ENCODE measurements at regions not wholly inside any gene's neighbourhood (a gene's known extent, or its start where the extent isn't known, plus 50 kb on each side); places are given as distances from the start of the nearest gene placed in this dataset.

DNA sequence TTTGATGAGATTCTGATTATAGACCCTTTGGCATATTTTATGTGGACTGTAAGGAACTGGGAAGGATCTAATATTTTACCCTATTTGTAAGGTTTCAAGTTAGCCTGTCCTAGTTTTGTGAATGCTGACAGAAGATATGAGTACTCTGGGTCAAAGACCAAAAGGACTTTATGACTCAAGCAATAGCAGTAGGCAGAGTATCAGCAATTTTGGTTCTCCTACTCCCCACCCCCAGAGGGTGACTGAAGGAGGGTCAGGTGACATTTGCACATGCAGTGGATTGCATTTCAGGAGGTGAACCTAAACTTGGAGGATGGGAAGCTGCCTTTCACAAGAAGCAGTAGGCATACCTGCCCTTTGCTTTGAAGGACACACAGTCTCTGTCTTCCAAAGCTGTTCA lies 84.0 kb upstream of the KLF6 start:
- ChIA-PET CTCF (no interaction called here), POLR2A (no interaction called here)
- TF ChIP-seq, protein P1, sequence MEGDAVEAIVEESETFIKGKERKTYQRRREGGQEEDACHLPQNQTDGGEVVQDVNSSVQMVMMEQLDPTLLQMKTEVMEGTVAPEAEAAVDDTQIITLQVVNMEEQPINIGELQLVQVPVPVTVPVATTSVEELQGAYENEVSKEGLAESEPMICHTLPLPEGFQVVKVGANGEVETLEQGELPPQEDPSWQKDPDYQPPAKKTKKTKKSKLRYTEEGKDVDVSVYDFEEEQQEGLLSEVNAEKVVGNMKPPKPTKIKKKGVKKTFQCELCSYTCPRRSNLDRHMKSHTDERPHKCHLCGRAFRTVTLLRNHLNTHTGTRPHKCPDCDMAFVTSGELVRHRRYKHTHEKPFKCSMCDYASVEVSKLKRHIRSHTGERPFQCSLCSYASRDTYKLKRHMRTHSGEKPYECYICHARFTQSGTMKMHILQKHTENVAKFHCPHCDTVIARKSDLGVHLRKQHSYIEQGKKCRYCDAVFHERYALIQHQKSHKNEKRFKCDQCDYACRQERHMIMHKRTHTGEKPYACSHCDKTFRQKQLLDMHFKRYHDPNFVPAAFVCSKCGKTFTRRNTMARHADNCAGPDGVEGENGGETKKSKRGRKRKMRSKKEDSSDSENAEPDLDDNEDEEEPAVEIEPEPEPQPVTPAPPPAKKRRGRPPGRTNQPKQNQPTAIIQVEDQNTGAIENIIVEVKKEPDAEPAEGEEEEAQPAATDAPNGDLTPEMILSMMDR (IDR thresholded peaks at IDR 0.05; ENCODE audit: insufficient read depth, low read length, missing control alignments) = no peak
- DNase-seq (ENCODE audit: low read depth, low spot score) = no peak
- H3K4me3 ChIP-seq (ENCODE audit: low read depth, low read length) = no peak overlapping the region

DNA sequence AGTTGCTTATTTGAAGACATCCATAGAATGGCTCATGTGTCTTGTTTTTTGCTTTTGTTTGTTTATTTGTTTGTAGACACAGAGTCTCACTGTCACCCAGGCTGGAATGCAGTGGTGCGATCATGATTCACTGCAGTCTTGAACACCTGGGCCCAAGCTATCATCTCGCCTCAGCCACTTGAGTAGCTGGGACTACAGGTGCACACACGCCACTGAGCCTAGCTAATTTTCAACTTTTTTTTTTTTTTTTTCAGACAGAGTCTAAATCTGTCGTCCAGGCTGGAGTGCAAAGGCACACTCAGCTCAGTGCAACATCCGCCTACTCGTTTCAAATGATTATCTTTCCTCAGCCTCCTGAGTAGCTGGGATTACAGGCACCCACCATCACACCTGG lies 83.3 kb upstream of the KLF6 start:
- TF ChIP-seq, protein P1 (IDR thresholded peaks at IDR 0.05; ENCODE audit: insufficient read depth, low read length, missing control alignments) = no peak
- no peak for DNase-seq (ENCODE audit: low read depth, low spot score)
- POLR2A ChIA-PET = no interaction called here
- CTCF ChIA-PET = no interaction called here
- H3K4me3 ChIP-seq (ENCODE audit: low read depth, low read length) = no peak overlapping the region

DNA sequence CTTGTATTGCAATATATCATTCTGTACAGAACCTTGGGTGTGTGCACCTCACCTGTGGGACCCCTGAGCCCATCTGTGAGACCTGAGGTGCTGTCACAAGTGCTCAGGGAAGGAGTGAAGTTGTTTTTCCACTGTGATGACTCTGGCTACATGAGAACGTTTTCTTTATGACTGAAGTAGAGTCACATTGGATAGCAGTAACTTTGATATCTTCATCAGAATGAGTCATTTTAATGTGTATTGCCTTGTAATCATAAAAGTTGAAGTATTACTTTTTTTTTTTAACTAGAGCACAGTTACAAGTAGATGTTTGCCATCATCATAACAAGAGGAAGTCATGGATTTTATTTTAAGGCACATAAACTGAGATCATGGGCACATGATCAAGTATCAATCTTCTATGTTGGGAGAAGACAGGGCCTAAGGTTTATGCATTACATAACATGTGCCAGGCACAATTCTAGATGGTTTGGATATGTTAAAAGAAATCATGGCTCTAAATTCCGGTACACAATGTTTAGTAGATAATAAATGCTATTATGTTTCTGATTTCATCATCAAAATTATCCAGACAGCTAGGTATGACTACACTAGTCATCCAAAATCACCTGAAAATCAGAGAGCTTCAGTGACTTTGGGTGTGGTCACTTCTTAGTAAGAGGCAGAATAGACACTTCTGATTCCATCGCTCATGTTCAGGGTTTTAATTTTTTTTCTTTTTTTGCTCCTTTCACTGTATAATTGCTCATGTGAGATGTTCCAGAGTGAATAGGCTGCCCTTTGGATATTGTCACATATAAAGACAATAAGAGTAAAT lies 82.7 kb upstream of the KLF6 start:
- TF ChIP-seq, protein P1 (IDR thresholded peaks at IDR 0.05; ENCODE audit: insufficient read depth, low read length, missing control alignments) = no peak
- H3K4me3 ChIP-seq (ENCODE audit: low read depth, low read length) = no peak overlapping the region
- ChIA-PET POLR2A (interaction anchor here (0.6 kb wide), 1 partner anchor 54 kb away, joined by 3 read pairs; no protein-coding TSS in a partner anchor), CTCF (no interaction called here)
- no peak for DNase-seq (ENCODE audit: low read depth, low spot score)

DNA sequence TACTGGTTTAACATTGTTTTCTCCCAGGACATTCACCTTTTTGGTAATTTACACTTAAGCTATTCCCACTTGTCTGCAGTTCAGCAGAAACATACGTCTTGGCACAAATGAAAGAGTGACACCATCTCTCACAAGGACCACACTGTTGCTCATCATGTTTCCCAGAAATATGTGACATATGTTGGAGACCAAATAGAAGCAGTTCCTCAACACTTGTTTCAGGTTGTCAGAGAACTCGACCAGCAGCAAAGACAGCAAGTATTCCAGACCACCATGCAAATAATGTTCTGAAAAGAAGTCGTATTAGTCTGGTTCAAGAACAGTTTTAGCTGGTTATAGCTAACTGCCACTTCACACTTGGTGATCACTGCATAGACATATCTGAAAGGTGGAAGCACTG lies 81.3 kb upstream of the KLF6 start:
- ChIA-PET POLR2A (no interaction called here), CTCF (no interaction called here)
- H3K4me3 ChIP-seq (ENCODE audit: low read depth, low read length) = no peak overlapping the region

DNA sequence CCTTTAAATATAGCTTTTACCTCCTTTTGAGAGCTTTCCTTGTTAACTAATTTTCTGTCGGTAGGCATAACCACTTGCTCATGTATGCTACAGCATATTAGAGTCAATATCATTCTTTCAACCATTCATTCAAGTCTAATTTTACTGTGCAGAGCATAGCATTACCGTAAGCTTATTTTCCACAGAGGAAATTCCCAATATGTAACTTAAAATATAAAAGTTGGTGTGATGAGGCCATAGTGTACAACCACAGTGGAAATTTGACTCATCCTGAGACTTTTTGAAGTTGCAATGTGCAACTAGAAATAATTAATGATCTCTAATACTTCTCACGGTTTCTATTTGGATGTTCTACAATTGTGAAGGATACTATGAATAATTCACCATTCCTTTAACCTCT lies 80.6 kb upstream of the KLF6 start:
- TF ChIP-seq, protein P1 (IDR thresholded peaks at IDR 0.05; ENCODE audit: insufficient read depth, low read length, missing control alignments) = no peak
- no peak for DNase-seq (ENCODE audit: low read depth, low spot score)
- CTCF ChIA-PET = interaction anchor here (0.5 to 1.5 kb wide), 2 partner anchors 9 to 24 kb away, joined by 3 read pairs; no protein-coding TSS in a partner anchor
- POLR2A ChIA-PET = no interaction called here
- no peak overlapping the region for H3K4me3 ChIP-seq (ENCODE audit: low read depth, low read length)

More for the DNA sequence above, 81.3 kb upstream of the KLF6 start:
- DNase-seq (ENCODE audit: low read depth, low spot score) = no peak
- TF ChIP-seq, protein P1 (IDR thresholded peaks at IDR 0.05; ENCODE audit: insufficient read depth, low read length, missing control alignments) = no peak

DNA sequence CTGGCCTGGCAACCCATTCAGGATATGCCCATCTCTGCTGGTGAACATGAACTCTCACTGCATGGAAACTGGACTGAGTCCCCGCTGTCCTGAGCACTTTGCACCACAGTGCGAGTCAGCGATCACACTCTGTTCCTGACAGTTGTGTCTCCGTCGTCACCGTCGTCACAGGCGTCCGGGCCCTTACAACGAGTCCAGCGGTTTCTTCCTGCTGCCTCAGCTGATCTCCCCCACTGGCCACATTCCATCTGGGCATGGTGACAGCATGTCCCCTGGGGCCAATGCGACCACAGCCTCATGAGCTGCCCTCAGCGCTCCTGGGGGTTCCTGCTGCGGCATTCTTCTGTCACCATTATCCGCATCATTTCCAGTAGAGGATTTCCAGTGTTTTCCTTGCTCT lies 76.8 kb upstream of the KLF6 start:
- TF ChIP-seq, protein P1 (IDR thresholded peaks at IDR 0.05; ENCODE audit: insufficient read depth, low read length, missing control alignments) = no peak
- POLR2A ChIA-PET = no interaction called here
- DNase-seq (ENCODE audit: low read depth, low spot score) = no peak
- no peak overlapping the region for H3K4me3 ChIP-seq (ENCODE audit: low read depth, low read length)
- CTCF ChIA-PET = interaction anchor here (1.1 kb wide), 1 partner anchor 10 kb away, joined by 3 read pairs; no protein-coding TSS in a partner anchor

Measured in AG04449 (cell line).